ENCODE measurements at regions not wholly inside any gene's neighbourhood (a gene's known extent, or its start where the extent isn't known, plus 50 kb on each side); places are given as distances from the start of the nearest gene placed in this dataset.

DNA sequence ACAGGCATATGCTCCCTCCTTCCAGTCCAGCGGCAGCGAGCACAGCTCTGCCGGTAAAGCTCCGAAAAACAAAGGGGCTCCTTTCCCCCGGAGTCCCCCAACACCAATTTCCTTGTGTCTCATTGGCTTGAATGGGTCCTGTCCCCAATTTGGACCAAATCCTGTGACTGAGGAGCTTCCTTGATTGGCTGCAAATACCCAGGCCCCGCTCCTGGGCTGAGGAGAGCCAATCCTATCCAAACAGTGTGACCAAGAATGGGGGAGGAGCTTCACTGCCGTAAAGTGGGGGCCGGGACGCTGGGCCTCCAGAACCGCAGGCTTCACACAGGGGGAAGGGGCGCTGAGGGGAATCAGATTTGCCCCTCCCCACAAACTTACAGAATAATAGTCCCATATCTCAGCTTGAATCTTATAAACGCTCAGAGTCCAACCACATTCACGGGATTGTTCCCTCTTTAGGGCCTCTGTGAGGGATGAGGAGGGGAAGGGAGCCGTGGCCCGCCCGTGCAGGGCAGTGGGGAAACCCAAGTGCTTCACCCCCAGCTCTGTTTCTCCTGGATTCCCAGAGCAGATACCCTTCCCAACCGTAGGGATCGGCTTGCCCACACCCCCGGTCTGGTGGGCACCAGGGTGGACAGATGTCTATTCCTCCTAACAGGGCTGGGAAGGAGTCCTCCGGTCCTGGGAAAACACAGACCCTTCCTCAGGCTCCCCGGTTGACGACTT lies 141.0 kb upstream of the MLN start:
- Histone ChIP-seq H3K4me2 (ENCODE audit: insufficient read depth, insufficient read length, low read length) (no peak overlapping the region), H3K27me3 (ENCODE audit: insufficient read depth, low read length) (no peaks in the 10 kb centered on the region), H4K5ac (ENCODE audit: insufficient read length, low read depth, low read length) (no peak overlapping the region), H3K23ac (ENCODE audit: insufficient read length, low read depth, low read length) (no peak overlapping the region), H2AFZ (ENCODE audit: low read length) (no peak overlapping the region), H2AK5ac (ENCODE audit: insufficient read length, low read length) (no peak overlapping the region), H3T11ph (ENCODE audit: low read length) (no peak overlapping the region), H2BK5ac (ENCODE audit: insufficient read length, low read length) (no peak overlapping the region), H4K20me1 (ENCODE audit: control insufficient read depth, insufficient read depth, insufficient read length) (peaks cover 2% of the 10 kb centered on the region), H3K27ac (ENCODE audit: insufficient read length, low read depth, low read length) (no peak overlapping the region), H2BK15ac (ENCODE audit: low read depth, low read length) (no peak overlapping the region), H3K9ac (ENCODE audit: extremely low read depth, insufficient read length, low read length) (no peak overlapping the region), H3K4me1 (ENCODE audit: insufficient read depth, low read length) (no peaks in the 10 kb centered on the region), H2BK20ac (ENCODE audit: low read depth, low read length, poor library complexity, severe bottlenecking) (no peak overlapping the region), H2BK120ac (ENCODE audit: low read depth, low read length, poor library complexity, severe bottlenecking) (no peak overlapping the region), H3K14ac (ENCODE audit: insufficient read depth, low read length) (no peak overlapping the region), H2BK12ac (ENCODE audit: insufficient read length, low read depth, low read length) (no peak overlapping the region), H3K9me3 (ENCODE audit: control insufficient read depth, low read depth, low read length) (no peaks in the 10 kb centered on the region), H4K8ac (replicated peaks; ENCODE audit: insufficient read length, low read depth, low read length) (no peak overlapping the region), H3K79me2 (ENCODE audit: insufficient read depth, low read length) (no peaks in the 10 kb centered on the region), H3K79me1 (ENCODE audit: insufficient read depth, low read depth, low read length, poor library complexity, severe bottlenecking) (no peaks in the 10 kb centered on the region), H3K23me2 (ENCODE audit: insufficient read length, low read depth, low read length, poor library complexity, severe bottlenecking) (no peaks in the 10 kb centered on the region), H4K91ac (ENCODE audit: insufficient read length, low read depth, low read length) (no peak overlapping the region), H3K56ac (ENCODE audit: insufficient read length, low read depth, low read length) (no peak overlapping the region), H3K4ac (ENCODE audit: low read depth, low read length) (no peak overlapping the region), H3K18ac (ENCODE audit: insufficient read length, low read depth, low read length) (no peak overlapping the region)
- Mint-ChIP-seq H3K27me3 (ENCODE audit: low read depth) (peaks cover 16% of the 10 kb centered on the region), H3K36me3 (ENCODE audit: insufficient read depth in 1 of 3, low read depth in 3 of 3) (no peaks in the 10 kb centered on the region), H3K27ac (peak overlapping the region in 1 of 3 experiments; percentile 51; a peak in 1 of 7 replicates), H3K4me3 (no peak overlapping the region), H3K9me3 (no peaks in the 10 kb centered on the region), H3K4me1 (peaks cover 10 to 29% of the 10 kb centered on the region in 2 experiments)
- TF ChIP-seq, protein P1, sequence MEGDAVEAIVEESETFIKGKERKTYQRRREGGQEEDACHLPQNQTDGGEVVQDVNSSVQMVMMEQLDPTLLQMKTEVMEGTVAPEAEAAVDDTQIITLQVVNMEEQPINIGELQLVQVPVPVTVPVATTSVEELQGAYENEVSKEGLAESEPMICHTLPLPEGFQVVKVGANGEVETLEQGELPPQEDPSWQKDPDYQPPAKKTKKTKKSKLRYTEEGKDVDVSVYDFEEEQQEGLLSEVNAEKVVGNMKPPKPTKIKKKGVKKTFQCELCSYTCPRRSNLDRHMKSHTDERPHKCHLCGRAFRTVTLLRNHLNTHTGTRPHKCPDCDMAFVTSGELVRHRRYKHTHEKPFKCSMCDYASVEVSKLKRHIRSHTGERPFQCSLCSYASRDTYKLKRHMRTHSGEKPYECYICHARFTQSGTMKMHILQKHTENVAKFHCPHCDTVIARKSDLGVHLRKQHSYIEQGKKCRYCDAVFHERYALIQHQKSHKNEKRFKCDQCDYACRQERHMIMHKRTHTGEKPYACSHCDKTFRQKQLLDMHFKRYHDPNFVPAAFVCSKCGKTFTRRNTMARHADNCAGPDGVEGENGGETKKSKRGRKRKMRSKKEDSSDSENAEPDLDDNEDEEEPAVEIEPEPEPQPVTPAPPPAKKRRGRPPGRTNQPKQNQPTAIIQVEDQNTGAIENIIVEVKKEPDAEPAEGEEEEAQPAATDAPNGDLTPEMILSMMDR (conservative IDR thresholded peaks at IDR 0.05): no peak
- WGBS (ENCODE audit: extremely low coverage, insufficient read length, low lambda C conversion rate): no CpG with 5 or more reads among the region's 22 CpGs
- DNase-seq: no peak

Data from H9 (cell line).